Mucosa of stomach (tissue), 1 donor: ENCODE measurements at regions not wholly inside any gene's neighbourhood (a gene's known extent, or its start where the extent isn't known, plus 50 kb on each side); places are given as distances from the start of the nearest gene placed in this dataset.

ENCODE experiments used
- H3K27me3 ChIP-seq: one replicate; pipeline ENCODE4 v1.7.0; 2013; ENCODE audit warnings: mild to moderate bottlenecking, low read length; ENCODE audit not compliant: control insufficient read depth, insufficient read depth
- H3K36me3 ChIP-seq: one replicate; pipeline ENCODE4 v1.7.0; 2013; ENCODE audit warnings: low read length; ENCODE audit not compliant: control insufficient read depth, insufficient read depth
- H3K4me1 ChIP-seq: one replicate; pipeline ENCODE4 v1.7.0; 2013; ENCODE audit warnings: mild to moderate bottlenecking, low read length; ENCODE audit not compliant: control insufficient read depth, insufficient read depth
- H3K4me3 ChIP-seq: one replicate; pipeline ENCODE4 v1.7.0; 2013; ENCODE audit warnings: low read length
- H3K9ac ChIP-seq: one replicate; pipeline ENCODE4 v1.7.0; 2013; ENCODE audit warnings: mild to moderate bottlenecking, low read length, moderate library complexity
- H3K9me3 ChIP-seq: one replicate; pipeline ENCODE4 v1.7.0; 2013; ENCODE audit warnings: mild to moderate bottlenecking, low read length, moderate library complexity; ENCODE audit not compliant: control insufficient read depth
- donor health status: Pancreatic carcinoma.

DNA sequence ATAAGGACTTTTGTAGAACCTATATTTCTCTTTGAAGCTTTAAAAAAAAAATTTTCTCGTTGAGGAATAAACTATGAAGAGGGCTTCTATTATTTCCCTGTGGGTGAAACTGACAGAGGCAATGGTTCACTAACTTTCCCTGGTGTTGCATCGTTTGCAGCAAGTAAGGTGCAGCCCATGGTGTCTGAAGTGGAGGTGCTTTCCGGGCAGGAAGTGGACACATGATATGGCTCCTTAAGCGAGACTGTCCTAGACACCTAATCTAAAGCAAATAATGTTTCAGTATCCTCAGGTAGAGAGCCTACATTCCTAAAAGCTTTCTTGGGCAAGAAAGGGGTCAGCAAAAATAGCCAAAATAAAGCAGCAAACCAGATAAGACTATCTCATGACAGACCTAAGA is 437.6 kb upstream of the ARGLU1 start:
- no peak overlapping the region for H3K9ac ChIP-seq
- no peak overlapping the region for H3K4me3 ChIP-seq
- H3K27me3 ChIP-seq: no peaks in the 10 kb centered on the region
- no peaks in the 10 kb centered on the region for H3K9me3 ChIP-seq
- no peaks in the 10 kb centered on the region for H3K36me3 ChIP-seq
- H3K4me1 ChIP-seq: no peaks in the 10 kb centered on the region

GRCh38 chr13:107003911-107004310 is 436.0 kb upstream of the ARGLU1 start:
- H3K36me3 ChIP-seq: no peaks in the 10 kb centered on the region
- no peaks in the 10 kb centered on the region for H3K27me3 ChIP-seq
- no peaks in the 10 kb centered on the region for H3K9me3 ChIP-seq
- no peak overlapping the region for H3K9ac ChIP-seq
- H3K4me1 ChIP-seq: no peaks in the 10 kb centered on the region
- no peak overlapping the region for H3K4me3 ChIP-seq

- no peaks in the 10 kb centered on the region for H3K27me3 ChIP-seq
- no peak overlapping the region for H3K4me3 ChIP-seq
- H3K36me3 ChIP-seq: no peaks in the 10 kb centered on the region
- no peaks in the 10 kb centered on the region for H3K4me1 ChIP-seq
- no peak overlapping the region for H3K9ac ChIP-seq
- no peaks in the 10 kb centered on the region for H3K9me3 ChIP-seq
Measured at GRCh38 chr13:106998664-106999063, 430.7 kb upstream of the ARGLU1 start.

GRCh38 chr13:106997696-106998095 is 429.8 kb upstream of the ARGLU1 start:
- H3K27me3 ChIP-seq: no peaks in the 10 kb centered on the region
- H3K9me3 ChIP-seq: no peaks in the 10 kb centered on the region
- H3K9ac ChIP-seq: no peak overlapping the region
- no peaks in the 10 kb centered on the region for H3K36me3 ChIP-seq
- H3K4me3 ChIP-seq: no peak overlapping the region
- no peaks in the 10 kb centered on the region for H3K4me1 ChIP-seq

GRCh38 chr13:106996867-106997618 is 429.1 kb upstream of the ARGLU1 start:
- no peaks in the 10 kb centered on the region for H3K36me3 ChIP-seq
- no peaks in the 10 kb centered on the region for H3K27me3 ChIP-seq
- H3K4me1 ChIP-seq: no peaks in the 10 kb centered on the region
- H3K9ac ChIP-seq: no peak overlapping the region
- H3K4me3 ChIP-seq: no peak overlapping the region
- H3K9me3 ChIP-seq: no peaks in the 10 kb centered on the region

- H3K36me3 ChIP-seq: no peaks in the 10 kb centered on the region
- no peak overlapping the region for H3K4me3 ChIP-seq
- no peak overlapping the region for H3K9ac ChIP-seq
- no peaks in the 10 kb centered on the region for H3K27me3 ChIP-seq
- H3K9me3 ChIP-seq: no peaks in the 10 kb centered on the region
- no peaks in the 10 kb centered on the region for H3K4me1 ChIP-seq
Measured at GRCh38 chr13:106990594-106990993, 422.7 kb upstream of the ARGLU1 start.

DNA sequence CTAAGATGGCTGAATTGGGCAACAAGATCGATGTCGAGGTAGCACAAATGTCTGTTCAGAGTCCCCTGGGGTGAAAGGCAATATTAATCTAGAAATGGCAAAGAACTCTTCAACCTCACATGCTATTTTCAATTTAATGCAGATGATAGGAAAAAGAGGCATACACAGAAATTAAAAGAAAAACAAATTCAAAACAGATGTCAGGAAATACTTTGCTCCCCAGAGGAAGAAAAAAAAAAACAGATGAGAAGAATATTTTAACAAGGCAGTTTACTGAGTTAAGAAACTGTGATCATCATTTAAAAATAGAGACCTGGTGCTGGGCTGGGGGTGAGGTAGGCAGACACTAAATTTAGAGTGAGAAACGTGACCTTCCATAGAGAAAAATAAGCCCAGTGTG is 421.9 kb upstream of the ARGLU1 start:
- Histone ChIP-seq H3K36me3 (no peaks in the 10 kb centered on the region), H3K9ac (no peak overlapping the region), H3K27me3 (no peaks in the 10 kb centered on the region), H3K9me3 (no peaks in the 10 kb centered on the region), H3K4me3 (no peak overlapping the region), H3K4me1 (no peaks in the 10 kb centered on the region)

DNA sequence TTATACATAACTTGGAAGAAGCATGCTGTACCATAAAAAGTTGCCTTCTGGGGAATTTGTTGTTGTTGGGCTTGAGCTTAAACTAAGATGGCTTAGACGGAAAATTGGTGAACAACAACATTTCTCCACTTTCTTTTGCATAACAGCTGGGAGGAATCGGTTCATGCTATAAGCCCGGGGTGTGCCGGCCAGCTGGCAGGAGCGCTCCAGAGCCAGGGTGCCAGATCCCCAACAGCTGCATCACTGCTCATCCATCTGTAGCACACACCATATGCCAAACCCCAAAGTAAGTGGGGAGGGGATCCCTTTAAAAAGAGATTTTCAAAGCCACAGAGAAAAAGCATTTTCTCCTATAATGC is 419.5 kb upstream of the ARGLU1 start:
- no peak overlapping the region for H3K4me3 ChIP-seq
- H3K9me3 ChIP-seq: no peaks in the 10 kb centered on the region
- no peaks in the 10 kb centered on the region for H3K27me3 ChIP-seq
- no peak overlapping the region for H3K9ac ChIP-seq
- H3K36me3 ChIP-seq: no peaks in the 10 kb centered on the region
- H3K4me1 ChIP-seq: no peaks in the 10 kb centered on the region

- Histone ChIP-seq H3K9me3 (no peaks in the 10 kb centered on the region), H3K36me3 (no peaks in the 10 kb centered on the region), H3K4me3 (no peak overlapping the region), H3K9ac (no peak overlapping the region), H3K4me1 (no peaks in the 10 kb centered on the region), H3K27me3 (no peaks in the 10 kb centered on the region)
Measured at GRCh38 chr13:106986687-106987426, 418.9 kb upstream of the ARGLU1 start.

DNA sequence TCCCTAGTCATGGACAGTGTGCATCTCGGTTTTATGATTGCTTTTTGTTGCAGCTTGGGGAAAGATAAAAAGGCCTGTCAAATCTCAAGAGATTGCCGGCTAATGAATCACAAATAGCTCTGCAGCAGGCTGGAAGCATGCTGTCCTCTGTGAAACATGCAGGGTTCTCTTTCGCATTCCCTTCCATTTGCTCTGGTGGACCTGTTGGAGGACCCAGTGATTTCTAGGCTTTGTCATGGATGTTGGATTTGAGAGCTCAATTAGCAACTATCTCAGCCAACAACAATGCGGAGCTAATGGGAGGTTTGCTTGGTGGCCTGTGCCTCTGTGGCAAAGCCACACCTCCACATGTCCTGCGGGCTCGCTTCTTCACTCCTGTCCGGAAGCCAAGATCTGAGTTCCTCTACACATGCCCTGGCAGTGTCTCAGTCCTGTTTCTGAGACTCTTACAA is 418.1 kb upstream of the ARGLU1 start:
- H3K27me3 ChIP-seq: no peaks in the 10 kb centered on the region
- H3K4me1 ChIP-seq: no peaks in the 10 kb centered on the region
- H3K36me3 ChIP-seq: no peaks in the 10 kb centered on the region
- H3K9me3 ChIP-seq: no peaks in the 10 kb centered on the region
- H3K9ac ChIP-seq: no peak overlapping the region
- H3K4me3 ChIP-seq: no peak overlapping the region

GRCh38 chr13:106985481-106985880 is 417.5 kb upstream of the ARGLU1 start:
- Histone ChIP-seq H3K36me3 (no peaks in the 10 kb centered on the region), H3K27me3 (no peaks in the 10 kb centered on the region), H3K9me3 (no peaks in the 10 kb centered on the region), H3K9ac (no peak overlapping the region), H3K4me1 (no peaks in the 10 kb centered on the region), H3K4me3 (no peak overlapping the region)

- no peak overlapping the region for H3K9ac ChIP-seq
- no peaks in the 10 kb centered on the region for H3K9me3 ChIP-seq
- no peaks in the 10 kb centered on the region for H3K27me3 ChIP-seq
- H3K36me3 ChIP-seq: no peaks in the 10 kb centered on the region
- H3K4me1 ChIP-seq: peaks cover 5% of the 10 kb centered on the region
- no peak overlapping the region for H3K4me3 ChIP-seq
Measured at GRCh38 chr13:106981051-106981450, 413.1 kb upstream of the ARGLU1 start.
